Endodermal cell (in vitro differentiated cells): ENCODE measurements at regions not wholly inside any gene's neighbourhood (a gene's known extent, or its start where the extent isn't known, plus 50 kb on each side); places are given as distances from the start of the nearest gene placed in this dataset.

Experiments used
- DNase-seq: peaks from one replicate; pipeline ENCODE4 v3.0.0-alpha.2; 2017
- H3K27ac ChIP-seq: 2 replicates; pipeline ENCODE4 v1.5.1; 2013; ENCODE audit warnings: mild to moderate bottlenecking, low read depth, low read length, moderate library complexity
- H3K27me3 ChIP-seq: 2 replicates; pipeline ENCODE4 v1.6.1; 2013; ENCODE audit warnings: mild to moderate bottlenecking, low read length, moderate library complexity; ENCODE audit not compliant: insufficient read depth, control insufficient read depth, poor library complexity, severe bottlenecking
- H3K36me3 ChIP-seq: 2 replicates; pipeline ENCODE4 v1.7.0; 2013; ENCODE audit warnings: mild to moderate bottlenecking, low read length, moderate library complexity; ENCODE audit not compliant: control insufficient read depth, insufficient read depth
- H3K4me1 ChIP-seq: one replicate; pipeline ENCODE4 v1.7.0; 2013; ENCODE audit warnings: low read length; ENCODE audit not compliant: control insufficient read depth, insufficient read depth
- H3K4me3 ChIP-seq: 2 replicates; pipeline ENCODE4 v1.5.1; 2013; ENCODE audit warnings: mild to moderate bottlenecking, low read length, moderate library complexity
- H3K9ac ChIP-seq: 2 replicates; pipeline ENCODE4 v1.6.1; 2013; ENCODE audit warnings: mild to moderate bottlenecking, low read length, moderate library complexity; ENCODE audit not compliant: poor library complexity, severe bottlenecking; ENCODE audit errors: extremely low read depth
- H3K9me3 ChIP-seq: 2 replicates; pipeline ENCODE4 v1.6.1; 2013; ENCODE audit warnings: mild to moderate bottlenecking, low read length, moderate library complexity; ENCODE audit not compliant: control insufficient read depth
- H3K27ac Mint-ChIP-seq: 2 replicates; pipeline ENCODE4 v1.8.0; 2020; ENCODE audit warnings: mixed read lengths
- H3K27me3 Mint-ChIP-seq: 2 replicates; pipeline ENCODE4 v1.8.0; 2021; ENCODE audit warnings: mild to moderate bottlenecking, mixed read lengths; ENCODE audit not compliant: insufficient read depth
- H3K36me3 Mint-ChIP-seq: 2 replicates; pipeline ENCODE4 v1.8.0; 2020; ENCODE audit warnings: low read depth, mixed read lengths
- H3K4me1 Mint-ChIP-seq: 2 replicates; pipeline ENCODE4 v1.8.0; 2020; ENCODE audit warnings: mixed read lengths
- H3K4me3 Mint-ChIP-seq: 2 replicates; pipeline ENCODE4 v1.8.0; 2020; ENCODE audit warnings: mild to moderate bottlenecking, moderate library complexity, mixed read lengths
- H3K9me3 Mint-ChIP-seq: 2 replicates; pipeline ENCODE4 v1.8.0; 2020; ENCODE audit warnings: mild to moderate bottlenecking, mixed read lengths
- WGBS, 2 experiments: methylation state at CpG; one replicate each; pipeline versions ENCODE4 v1.1.5 to v1.1.7; 2013; ENCODE audit warnings: missing lambda C conversion rate in 2 of 2, mixed read lengths in 1 of 2; ENCODE audit not compliant: insufficient coverage in 1 of 2, insufficient read length in 1 of 2; 5-methylcytosine and 5-hydroxymethylcytosine counted together
- TF ChIP-seq, protein P1 (sequence below): fragments of 200-600 bp; sonication (generic); conservative IDR thresholded peaks from 2 replicates; pipeline ENCODE4 v1.5.0; 2021; ENCODE audit warnings: antibody characterized with exemption, mild to moderate bottlenecking

- Histone ChIP-seq H3K9me3 (peaks cover 25% of the 10 kb centered on the region), H3K4me1 (peaks cover 2% of the 10 kb centered on the region), H3K4me3 (no peak overlapping the region), H3K9ac (no peak overlapping the region), H3K27ac (no peak overlapping the region), H3K27me3 (no peaks in the 10 kb centered on the region), H3K36me3 (no peaks in the 10 kb centered on the region)
- TF ChIP-seq, protein P1, sequence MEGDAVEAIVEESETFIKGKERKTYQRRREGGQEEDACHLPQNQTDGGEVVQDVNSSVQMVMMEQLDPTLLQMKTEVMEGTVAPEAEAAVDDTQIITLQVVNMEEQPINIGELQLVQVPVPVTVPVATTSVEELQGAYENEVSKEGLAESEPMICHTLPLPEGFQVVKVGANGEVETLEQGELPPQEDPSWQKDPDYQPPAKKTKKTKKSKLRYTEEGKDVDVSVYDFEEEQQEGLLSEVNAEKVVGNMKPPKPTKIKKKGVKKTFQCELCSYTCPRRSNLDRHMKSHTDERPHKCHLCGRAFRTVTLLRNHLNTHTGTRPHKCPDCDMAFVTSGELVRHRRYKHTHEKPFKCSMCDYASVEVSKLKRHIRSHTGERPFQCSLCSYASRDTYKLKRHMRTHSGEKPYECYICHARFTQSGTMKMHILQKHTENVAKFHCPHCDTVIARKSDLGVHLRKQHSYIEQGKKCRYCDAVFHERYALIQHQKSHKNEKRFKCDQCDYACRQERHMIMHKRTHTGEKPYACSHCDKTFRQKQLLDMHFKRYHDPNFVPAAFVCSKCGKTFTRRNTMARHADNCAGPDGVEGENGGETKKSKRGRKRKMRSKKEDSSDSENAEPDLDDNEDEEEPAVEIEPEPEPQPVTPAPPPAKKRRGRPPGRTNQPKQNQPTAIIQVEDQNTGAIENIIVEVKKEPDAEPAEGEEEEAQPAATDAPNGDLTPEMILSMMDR = no peak
- H3K4me1 Mint-ChIP-seq = peaks cover 8% of the 10 kb centered on the region
- no peak for DNase-seq
- WGBS, 2 experiments = 88 to 94% methylated on average over 1 to 3 of the region's 4 CpGs
- H3K27ac Mint-ChIP-seq = no peak overlapping the region
- no peaks in the 10 kb centered on the region for H3K36me3 Mint-ChIP-seq
- peaks cover 2% of the 10 kb centered on the region for H3K27me3 Mint-ChIP-seq
- no peak overlapping the region for H3K4me3 Mint-ChIP-seq
- H3K9me3 Mint-ChIP-seq = peaks cover 15% of the 10 kb centered on the region
Measured at GRCh38 chr15:39018966-39019365, 454.4 kb upstream of the RASGRP1 start.

- H3K36me3 Mint-ChIP-seq = no peaks in the 10 kb centered on the region
- H3K27ac ChIP-seq = no peak overlapping the region
- no peaks in the 10 kb centered on the region for H3K36me3 ChIP-seq
- H3K9me3 Mint-ChIP-seq = peaks cover 12% of the 10 kb centered on the region
- peaks cover 16% of the 10 kb centered on the region for H3K9me3 ChIP-seq
- DNase-seq = no peak
- no peaks in the 10 kb centered on the region for H3K27me3 ChIP-seq
- TF ChIP-seq, protein P1 = no peak
- peaks cover 2% of the 10 kb centered on the region for H3K4me1 ChIP-seq
- peaks cover 10% of the 10 kb centered on the region for H3K4me1 Mint-ChIP-seq
- WGBS, 2 experiments = 86 to 87% methylated on average over 1 to 2 of the region's 2 CpGs
- peaks cover 2% of the 10 kb centered on the region for H3K27me3 Mint-ChIP-seq
- H3K9ac ChIP-seq = no peak overlapping the region
- H3K4me3 ChIP-seq = no peak overlapping the region
- H3K27ac Mint-ChIP-seq = no peak overlapping the region
- H3K4me3 Mint-ChIP-seq = no peak overlapping the region
Measured at GRCh38 chr15:39021341-39021740, 456.7 kb upstream of the RASGRP1 start.

GRCh38 chr15:39022532-39023305 lies 458.1 kb upstream of the RASGRP1 start:
- 95 to 100% methylated on average over 2 to 4 of the region's 4 CpGs for WGBS, 2 experiments
- no peak overlapping the region for H3K4me3 Mint-ChIP-seq
- H3K27me3 Mint-ChIP-seq = peaks cover 2% of the 10 kb centered on the region
- H3K4me3 ChIP-seq = no peak overlapping the region
- H3K36me3 Mint-ChIP-seq = no peaks in the 10 kb centered on the region
- TF ChIP-seq, protein P1 = no peak
- peaks cover 7% of the 10 kb centered on the region for H3K4me1 Mint-ChIP-seq
- DNase-seq = no peak
- no peaks in the 10 kb centered on the region for H3K27me3 ChIP-seq
- no peak overlapping the region for H3K27ac ChIP-seq
- H3K4me1 ChIP-seq = peaks cover under 1% of the 10 kb centered on the region
- H3K36me3 ChIP-seq = no peaks in the 10 kb centered on the region
- no peak overlapping the region for H3K27ac Mint-ChIP-seq
- no peak overlapping the region for H3K9ac ChIP-seq
- H3K9me3 ChIP-seq = peaks cover 8% of the 10 kb centered on the region
- peaks cover 4% of the 10 kb centered on the region for H3K9me3 Mint-ChIP-seq
